MM.1S (cell line): ENCODE measurements at regions not wholly inside any gene's neighbourhood (a gene's known extent, or its start where the extent isn't known, plus 50 kb on each side); places are given as distances from the start of the nearest gene placed in this dataset.
"Not testable (repeated sequence)": the region's sequence is repeated elsewhere in the genome, so short reads cannot be mapped to it uniquely, and the experiment has no call there.

Experiments used
- EZH2 ChIP-seq: fragments of 300-600 bp; sonication (generic); optimal IDR thresholded peaks from 2 replicates; pipeline ENCODE3; 2017; ENCODE audit warnings: low read depth, mild to moderate bottlenecking, antibody characterized with exemption, low read length, mixed read lengths
- TF ChIP-seq, protein P1 (sequence below): fragments of 300-600 bp; sonication (generic); IDR thresholded peaks from 2 replicates; pipeline ENCODE4 v1.5.1; 2016; ENCODE audit warnings: antibody characterized with exemption, low read length, mixed read lengths

- TF ChIP-seq, protein P1, sequence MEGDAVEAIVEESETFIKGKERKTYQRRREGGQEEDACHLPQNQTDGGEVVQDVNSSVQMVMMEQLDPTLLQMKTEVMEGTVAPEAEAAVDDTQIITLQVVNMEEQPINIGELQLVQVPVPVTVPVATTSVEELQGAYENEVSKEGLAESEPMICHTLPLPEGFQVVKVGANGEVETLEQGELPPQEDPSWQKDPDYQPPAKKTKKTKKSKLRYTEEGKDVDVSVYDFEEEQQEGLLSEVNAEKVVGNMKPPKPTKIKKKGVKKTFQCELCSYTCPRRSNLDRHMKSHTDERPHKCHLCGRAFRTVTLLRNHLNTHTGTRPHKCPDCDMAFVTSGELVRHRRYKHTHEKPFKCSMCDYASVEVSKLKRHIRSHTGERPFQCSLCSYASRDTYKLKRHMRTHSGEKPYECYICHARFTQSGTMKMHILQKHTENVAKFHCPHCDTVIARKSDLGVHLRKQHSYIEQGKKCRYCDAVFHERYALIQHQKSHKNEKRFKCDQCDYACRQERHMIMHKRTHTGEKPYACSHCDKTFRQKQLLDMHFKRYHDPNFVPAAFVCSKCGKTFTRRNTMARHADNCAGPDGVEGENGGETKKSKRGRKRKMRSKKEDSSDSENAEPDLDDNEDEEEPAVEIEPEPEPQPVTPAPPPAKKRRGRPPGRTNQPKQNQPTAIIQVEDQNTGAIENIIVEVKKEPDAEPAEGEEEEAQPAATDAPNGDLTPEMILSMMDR = not testable (repeated sequence)
- TF ChIP-seq EZH2 = not testable (repeated sequence)
Measured at GRCh38 chr1:146438543-146438942, 209.7 kb upstream of the NOTCH2NLA start.
